ENCODE measurements at regions not wholly inside any gene's neighbourhood (a gene's known extent, or its start where the extent isn't known, plus 50 kb on each side); places are given as distances from the start of the nearest gene placed in this dataset.

DNA sequence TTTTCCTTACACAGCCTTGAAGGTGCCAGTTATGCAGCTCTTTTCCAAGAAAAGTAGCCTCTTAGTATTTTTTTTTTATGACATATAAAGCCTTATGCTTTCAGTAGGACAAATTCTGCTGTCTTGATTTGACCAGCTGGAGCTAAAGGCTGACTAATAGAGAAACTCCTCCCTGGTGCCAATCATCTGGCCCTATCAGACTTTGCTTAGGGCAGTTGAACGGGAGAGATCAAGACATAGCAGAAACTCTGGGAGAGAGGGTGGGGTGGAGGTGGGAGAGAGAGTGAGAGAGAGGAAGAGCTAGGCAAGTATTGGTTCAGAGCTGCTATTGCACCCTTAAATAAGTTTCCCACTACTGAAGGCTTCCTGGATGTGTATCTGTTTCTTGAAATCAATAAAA, 100.2 kb downstream of the SEC61B start:
- TF ChIP-seq CTCF (conservative IDR thresholded peaks at IDR 0.05; ENCODE audit: low read length) (no peak), EZH2phosphoT487 (IDR thresholded peaks at IDR 0.05; ENCODE audit: borderline replicate concordance) (no peak)

DNA sequence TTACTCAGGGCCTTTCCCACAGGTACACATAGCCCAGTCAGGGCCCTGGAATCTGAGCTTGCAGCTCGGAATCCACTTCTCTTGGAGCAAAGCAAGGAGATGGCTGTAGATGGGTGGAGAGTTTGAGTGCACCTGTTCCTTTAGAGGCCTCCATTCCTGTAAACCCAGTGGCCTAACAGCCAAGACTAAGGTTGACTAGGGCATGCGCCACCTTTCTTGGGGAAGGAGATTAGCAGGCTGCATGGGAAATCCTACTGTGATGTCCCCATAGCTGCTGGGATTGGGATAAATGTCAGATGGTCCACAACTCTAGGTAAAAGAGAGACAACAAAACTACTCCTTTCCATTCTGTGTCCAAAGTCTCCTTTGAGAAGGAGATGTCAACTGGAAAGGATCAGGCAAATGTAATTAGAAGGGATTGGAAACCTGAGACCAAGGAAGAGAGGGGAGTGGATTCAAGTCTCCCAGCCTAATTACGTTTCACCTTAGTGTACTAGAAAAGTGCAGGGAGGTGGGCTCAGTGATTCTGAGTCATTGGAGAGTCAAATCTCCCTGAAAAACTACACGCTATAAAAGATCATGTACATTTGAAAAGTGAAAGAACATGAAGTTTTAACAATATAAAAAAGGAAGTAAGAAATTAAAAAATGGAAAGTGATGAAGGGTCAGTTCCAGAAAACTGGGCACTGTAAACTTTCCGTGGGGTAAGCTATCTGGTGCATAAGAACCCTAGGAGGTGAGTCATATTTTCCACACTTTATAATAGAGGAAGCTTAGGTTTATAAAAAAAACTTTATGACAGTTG, 104.2 kb downstream of the SEC61B start:
- Histone ChIP-seq H3K4me2 (ENCODE audit: low read depth, low read length, poor library complexity, severe bottlenecking) (no peak overlapping the region), H4K20me1 (ENCODE audit: insufficient read depth, low read length, poor library complexity, severe bottlenecking) (no peaks in the 10 kb centered on the region), H3K36me3 (ENCODE audit: insufficient read depth, low read length) (no peaks in the 10 kb centered on the region), H3K79me2 (ENCODE audit: insufficient read depth, low read length) (no peaks in the 10 kb centered on the region), H3K9me2 (replicated peaks; ENCODE audit: low read depth, low read length) (no peaks in the 10 kb centered on the region), H3K9ac (ENCODE audit: low read depth, low read length, poor library complexity, severe bottlenecking) (no peak overlapping the region), H2AFZ (ENCODE audit: low read length) (0 out of 2 replicates have a peak overlapping the region, but pooled peaks have one; percentile 17), H3K4me3 (ENCODE audit: low read length, poor library complexity, severe bottlenecking) (no peak overlapping the region), H3F3A (ENCODE audit: low read depth) (no peaks in the 10 kb centered on the region), H3K4me1 (ENCODE audit: insufficient read depth, low read length, poor library complexity, severe bottlenecking) (no peaks in the 10 kb centered on the region), H3K9me3 (ENCODE audit: insufficient read depth, low read depth, low read length) (no peaks in the 10 kb centered on the region), H3K27me3 (ENCODE audit: insufficient read depth, low read length, poor library complexity, severe bottlenecking) (no peaks in the 10 kb centered on the region)
- TF ChIP-seq CTCF (conservative IDR thresholded peaks at IDR 0.05; ENCODE audit: low read length) (peak; percentile 28; the same call in 1 of the 2 replicates), EZH2phosphoT487 (IDR thresholded peaks at IDR 0.05; ENCODE audit: borderline replicate concordance) (no peak)

More for the DNA sequence above, 100.2 kb downstream of the SEC61B start:
- Histone ChIP-seq H3K9me3 (ENCODE audit: insufficient read depth, low read depth, low read length) (no peaks in the 10 kb centered on the region), H3K4me1 (ENCODE audit: insufficient read depth, low read length, poor library complexity, severe bottlenecking) (no peaks in the 10 kb centered on the region), H3K9me2 (replicated peaks; ENCODE audit: low read depth, low read length) (no peaks in the 10 kb centered on the region), H3K36me3 (ENCODE audit: insufficient read depth, low read length) (no peaks in the 10 kb centered on the region), H3K27me3 (ENCODE audit: insufficient read depth, low read length, poor library complexity, severe bottlenecking) (no peaks in the 10 kb centered on the region), H3K4me3 (ENCODE audit: low read length, poor library complexity, severe bottlenecking) (no peak overlapping the region), H3K9ac (ENCODE audit: low read depth, low read length, poor library complexity, severe bottlenecking) (no peak overlapping the region), H3K4me2 (ENCODE audit: low read depth, low read length, poor library complexity, severe bottlenecking) (no peak overlapping the region), H2AFZ (ENCODE audit: low read length) (no peak overlapping the region), H4K20me1 (ENCODE audit: insufficient read depth, low read length, poor library complexity, severe bottlenecking) (no peaks in the 10 kb centered on the region), H3F3A (ENCODE audit: low read depth) (no peaks in the 10 kb centered on the region), H3K79me2 (ENCODE audit: insufficient read depth, low read length) (no peaks in the 10 kb centered on the region)

GRCh38 chr9:99326917-99327189, 104.8 kb downstream of the SEC61B start:
- H3K9me3 ChIP-seq (ENCODE audit: insufficient read depth, low read depth, low read length), result no peaks in the 10 kb centered on the region

More at GRCh38 chr9:99326917-99327189, 104.8 kb downstream of the SEC61B start:
- no peak for TF ChIP-seq CTCF (conservative IDR thresholded peaks at IDR 0.05; ENCODE audit: low read length)
- no peak for TF ChIP-seq EZH2phosphoT487 (IDR thresholded peaks at IDR 0.05; ENCODE audit: borderline replicate concordance)
- Histone ChIP-seq H3K27me3 (ENCODE audit: insufficient read depth, low read length, poor library complexity, severe bottlenecking) (no peaks in the 10 kb centered on the region), H3F3A (ENCODE audit: low read depth) (no peaks in the 10 kb centered on the region), H3K4me2 (ENCODE audit: low read depth, low read length, poor library complexity, severe bottlenecking) (no peak overlapping the region), H2AFZ (ENCODE audit: low read length) (no peak overlapping the region), H3K4me3 (ENCODE audit: low read length, poor library complexity, severe bottlenecking) (no peak overlapping the region), H3K9ac (ENCODE audit: low read depth, low read length, poor library complexity, severe bottlenecking) (no peak overlapping the region), H3K9me2 (replicated peaks; ENCODE audit: low read depth, low read length) (no peaks in the 10 kb centered on the region), H3K79me2 (ENCODE audit: insufficient read depth, low read length) (no peaks in the 10 kb centered on the region), H3K36me3 (ENCODE audit: insufficient read depth, low read length) (no peaks in the 10 kb centered on the region), H4K20me1 (ENCODE audit: insufficient read depth, low read length, poor library complexity, severe bottlenecking) (no peaks in the 10 kb centered on the region), H3K4me1 (ENCODE audit: insufficient read depth, low read length, poor library complexity, severe bottlenecking) (peaks cover 1% of the 10 kb centered on the region)
